ENCODE measurements at regions not wholly inside any gene's neighbourhood (a gene's known extent, or its start where the extent isn't known, plus 50 kb on each side); places are given as distances from the start of the nearest gene placed in this dataset.

GRCh38 chr18:5036523-5036922 lies 160.5 kb downstream of the AKAIN1 start:
- no peaks in the 10 kb centered on the region for H3K36me3 ChIP-seq
- no peaks in the 10 kb centered on the region for H3K4me1 ChIP-seq (ENCODE audit: insufficient read depth)
- H3K9me3 ChIP-seq = no peaks in the 10 kb centered on the region
- intact Hi-C loops (cut with DNase I) = no loop called here
- DNase-seq = no peak
- no peak for TF ChIP-seq CTCF (IDR thresholded peaks at IDR 0.05)
- TF ChIP-seq EP300 (IDR thresholded peaks at IDR 0.05) = no peak
- no peak for TF ChIP-seq POLR2A (IDR thresholded peaks at IDR 0.05)
- no peak overlapping the region for H3K27ac ChIP-seq
- no peaks in the 10 kb centered on the region for H3K27me3 ChIP-seq
- H3K4me3 ChIP-seq = no peak overlapping the region

GRCh38 chr18:5031216-5031615 lies 165.8 kb downstream of the AKAIN1 start:
- DNase-seq = no peak
- TF ChIP-seq POLR2A (IDR thresholded peaks at IDR 0.05) (no peak), CTCF (IDR thresholded peaks at IDR 0.05) (no peak), EP300 (IDR thresholded peaks at IDR 0.05) (no peak)
- H3K36me3 ChIP-seq = no peaks in the 10 kb centered on the region
- no peak overlapping the region for H3K27ac ChIP-seq
- no peaks in the 10 kb centered on the region for H3K9me3 ChIP-seq
- H3K27me3 ChIP-seq = no peaks in the 10 kb centered on the region
- intact Hi-C loops (cut with DNase I) = no loop called here
- WGBS, 3 donors = 48 to 74% (median 51%) methylated on average over 2 of the region's 2 CpGs
- no peaks in the 10 kb centered on the region for H3K4me1 ChIP-seq (ENCODE audit: insufficient read depth)
- no peak overlapping the region for H3K4me3 ChIP-seq

- intact Hi-C loops (cut with DNase I) = no loop called here
- no peak overlapping the region for H3K27ac ChIP-seq
- WGBS, 3 donors = 54 to 92% (median 58%) methylated on average over 2 to 3 of the region's 3 CpGs
- no peaks in the 10 kb centered on the region for H3K9me3 ChIP-seq
- TF ChIP-seq CTCF (IDR thresholded peaks at IDR 0.05) (no peak), POLR2A (IDR thresholded peaks at IDR 0.05) (no peak), EP300 (IDR thresholded peaks at IDR 0.05) (no peak)
- H3K4me3 ChIP-seq = no peak overlapping the region
- H3K27me3 ChIP-seq = no peaks in the 10 kb centered on the region
- no peaks in the 10 kb centered on the region for H3K4me1 ChIP-seq (ENCODE audit: insufficient read depth)
- no peaks in the 10 kb centered on the region for H3K36me3 ChIP-seq
- DNase-seq = no peak
Observed at GRCh38 chr18:5030636-5031035, 166.4 kb downstream of the AKAIN1 start.

- H3K27me3 ChIP-seq = no peaks in the 10 kb centered on the region
- TF ChIP-seq POLR2A (IDR thresholded peaks at IDR 0.05) (no peak), EP300 (IDR thresholded peaks at IDR 0.05) (no peak), CTCF (IDR thresholded peaks at IDR 0.05) (no peak)
- H3K9me3 ChIP-seq = no peaks in the 10 kb centered on the region
- intact Hi-C loops (cut with DNase I) = loop anchor here in 1 of 4 donors (2.0 kb wide), 1 partner anchor 49 kb away; no protein-coding TSS in a partner anchor
- WGBS, 3 donors = 67 to 83% (median 76%) methylated on average over 5 of the region's 5 CpGs
- no peak for DNase-seq
- H3K27ac ChIP-seq = no peak overlapping the region
- no peak overlapping the region for H3K4me3 ChIP-seq
- H3K36me3 ChIP-seq = no peaks in the 10 kb centered on the region
- no peaks in the 10 kb centered on the region for H3K4me1 ChIP-seq (ENCODE audit: insufficient read depth)
Observed at GRCh38 chr18:5029592-5029991, 167.5 kb downstream of the AKAIN1 start.

GRCh38 chr18:5024741-5025140 lies 172.3 kb downstream of the AKAIN1 start:
- Histone ChIP-seq H3K36me3 (no peaks in the 10 kb centered on the region), H3K27ac (no peak overlapping the region), H3K27me3 (no peaks in the 10 kb centered on the region), H3K4me1 (ENCODE audit: insufficient read depth) (no peaks in the 10 kb centered on the region), H3K9me3 (no peaks in the 10 kb centered on the region), H3K4me3 (no peak overlapping the region)
- no peak for DNase-seq
- 70 to 86% (median 75%) methylated on average over 2 of the region's 2 CpGs for WGBS, 3 donors
- TF ChIP-seq CTCF (IDR thresholded peaks at IDR 0.05) = no peak
- no peak for TF ChIP-seq EP300 (IDR thresholded peaks at IDR 0.05)
- no peak for TF ChIP-seq POLR2A (IDR thresholded peaks at IDR 0.05)
- intact Hi-C loops (cut with DNase I) = no loop called here
